ENCODE measurements at regions not wholly inside any gene's neighbourhood (a gene's known extent, or its start where the extent isn't known, plus 50 kb on each side); places are given as distances from the start of the nearest gene placed in this dataset.

- Histone ChIP-seq H3K9me3 (replicated peaks in 1 of 3) (peaks cover 0 to 4% (median 0%) of the 10 kb centered on the region in 3 donors), H3K36me3 (replicated peaks in 1 of 2) (no peaks in the 10 kb centered on the region), H3K27me3 (no peaks in the 10 kb centered on the region), H3K4me1 (replicated peaks in 1 of 2) (no peaks in the 10 kb centered on the region), H3K27ac (no peak overlapping the region), H3K4me3 (no peak overlapping the region)
- 83 to 93% (median 90%) methylated on average over 2 of the region's 2 CpGs for WGBS, 4 donors
- no peak for TF ChIP-seq POLR2A (IDR thresholded peaks at IDR 0.05)
- no peak for TF ChIP-seq CTCF (IDR thresholded peaks at IDR 0.05)
- no peak for DNase-seq
- intact Hi-C loops (cut with DNase I) = no loop called here
These were observed 1533.0 kb upstream of the TENM4 start for GRCh38 chr11:80973786-80974185.

- no peak overlapping the region for H3K4me3 ChIP-seq
- no peak for TF ChIP-seq CTCF (IDR thresholded peaks at IDR 0.05)
- TF ChIP-seq POLR2A (IDR thresholded peaks at IDR 0.05) = no peak
- no peaks in the 10 kb centered on the region for H3K36me3 ChIP-seq (replicated peaks in 1 of 2)
- DNase-seq = no peak
- H3K9me3 ChIP-seq (replicated peaks in 1 of 3) = no peaks in the 10 kb centered on the region
- no peak overlapping the region for H3K27ac ChIP-seq
- intact Hi-C loops (cut with DNase I) = no loop called here
- no peaks in the 10 kb centered on the region for H3K27me3 ChIP-seq
- H3K4me1 ChIP-seq (replicated peaks in 1 of 2) = no peaks in the 10 kb centered on the region
These were observed 1529.2 kb upstream of the TENM4 start for GRCh38 chr11:80970037-80970436.

- no peaks in the 10 kb centered on the region for H3K36me3 ChIP-seq (replicated peaks in 1 of 2)
- H3K27me3 ChIP-seq = no peaks in the 10 kb centered on the region
- no peak overlapping the region for H3K27ac ChIP-seq
- H3K4me1 ChIP-seq (replicated peaks in 1 of 2) = no peaks in the 10 kb centered on the region
- 75 to 88% (median 83%) methylated on average over 5 of the region's 5 CpGs for WGBS, 4 donors
- H3K4me3 ChIP-seq = no peak overlapping the region
- intact Hi-C loops (cut with DNase I) = no loop called here
- DNase-seq = no peak
- H3K9me3 ChIP-seq (replicated peaks in 1 of 3) = no peaks in the 10 kb centered on the region
- TF ChIP-seq CTCF (IDR thresholded peaks at IDR 0.05) (no peak), POLR2A (IDR thresholded peaks at IDR 0.05) (no peak)
These were observed 1526.8 kb upstream of the TENM4 start for GRCh38 chr11:80967649-80968048.

GRCh38 chr11:80960381-80961029 lies 1519.7 kb upstream of the TENM4 start:
- Histone ChIP-seq H3K27ac (no peak overlapping the region), H3K4me3 (no peak overlapping the region), H3K27me3 (no peaks in the 10 kb centered on the region), H3K9me3 (replicated peaks in 1 of 3) (no peaks in the 10 kb centered on the region), H3K4me1 (replicated peaks in 1 of 2) (no peaks in the 10 kb centered on the region), H3K36me3 (replicated peaks in 1 of 2) (no peaks in the 10 kb centered on the region)
- intact Hi-C loops (cut with DNase I) = no loop called here
- DNase-seq = no peak
- TF ChIP-seq CTCF (IDR thresholded peaks at IDR 0.05) (no peak), POLR2A (IDR thresholded peaks at IDR 0.05) (no peak)
- WGBS, 4 donors = 71 to 84% (median 77%) methylated on average over 2 of the region's 2 CpGs

Data from adrenal gland (tissue), 9 donors.